GM18909 (cell line): ENCODE measurements at regions not wholly inside any gene's neighbourhood (a gene's known extent, or its start where the extent isn't known, plus 50 kb on each side); places are given as distances from the start of the nearest gene placed in this dataset.

ENCODE experiments used
- ATAC-seq: cut with Tn5 transposase; IDR thresholded peaks from one replicate; pipeline ENCODE4 v1.9.1; 2021; ENCODE audit warnings: mild to moderate bottlenecking; ENCODE audit not compliant: unreplicated experiment, poor library complexity

- ATAC-seq = no peak
Observed at GRCh38 chr5:122707796-122708195, 67.1 kb upstream of the SNX2 start.

GRCh38 chr5:122713041-122713440, 61.8 kb upstream of the SNX2 start:
- ATAC-seq = no peak

GRCh38 chr5:122715095-122715494, 59.8 kb upstream of the SNX2 start:
- no peak for ATAC-seq

GRCh38 chr5:122718611-122719010, 56.3 kb upstream of the SNX2 start:
- no peak for ATAC-seq

GRCh38 chr5:122719991-122720746, 54.7 kb upstream of the SNX2 start:
- ATAC-seq = peak; percentile 32

GRCh38 chr5:122721127-122721526, 53.8 kb upstream of the SNX2 start:
- ATAC-seq = no peak

GRCh38 chr5:122722341-122722740, 52.5 kb upstream of the SNX2 start:
- no peak for ATAC-seq

- peak; percentile 91 for ATAC-seq
Observed at GRCh38 chr5:122723606-122724352, 51.1 kb upstream of the SNX2 start.
